ENCODE measurements at regions not wholly inside any gene's neighbourhood (a gene's known extent, or its start where the extent isn't known, plus 50 kb on each side); places are given as distances from the start of the nearest gene placed in this dataset.
A peak's percentile ranks its signal among the peaks of the same experiment; 100 is the strongest.

DNA sequence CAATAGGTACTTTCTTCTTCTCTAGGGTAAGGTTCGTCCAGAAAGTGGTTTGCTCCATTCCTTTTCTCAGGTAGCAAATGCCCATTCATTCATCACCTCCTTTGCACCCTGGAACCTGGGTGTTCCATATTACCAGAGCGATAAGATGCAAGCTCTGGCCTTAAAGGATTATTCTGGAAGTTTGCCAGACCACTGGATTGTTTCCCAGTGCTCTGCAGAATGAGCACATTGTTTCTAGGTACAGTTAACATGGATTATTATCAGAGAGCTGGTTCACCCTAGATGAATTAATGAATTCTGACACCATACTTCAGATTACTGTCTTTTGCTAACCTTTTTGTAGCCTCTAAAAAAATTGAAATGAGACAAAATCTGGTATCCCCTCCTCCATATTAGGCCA is 170.9 kb upstream of the BMP4 start:
- no peak for ATAC-seq (ENCODE audit: low read depth)
- CTCF ChIA-PET: no interaction called here
- DNase-seq: peak; percentile 37

More for the DNA sequence above, 170.9 kb upstream of the BMP4 start:
- Histone ChIP-seq H3K14ac (replicated peaks; ENCODE audit: low read depth, low read length) (no peak overlapping the region), H3K79me1 (ENCODE audit: low read depth in 1 of 2, low read length in 2 of 2) (no peaks in the 10 kb centered on the region), H2BK5ac (ENCODE audit: low read depth, low read length, poor library complexity, severe bottlenecking) (no peak overlapping the region), H2BK20ac (ENCODE audit: low read depth, low read length) (no peak overlapping the region), H3K4ac (ENCODE audit: low read depth, low read length) (no peak overlapping the region), H3K4me3 (ENCODE audit: insufficient read depth, low read depth, low read length) (no peak overlapping the region), H3K9ac (ENCODE audit: low read depth, low read length) (no peak overlapping the region), H4K8ac (ENCODE audit: low read depth in 2 of 2, low read length in 2 of 2) (no peak overlapping the region), H3K36me3 (ENCODE audit: control insufficient read depth, insufficient read depth, low read length) (no peaks in the 10 kb centered on the region), H3K27me3 (ENCODE audit: control insufficient read depth, insufficient read depth, low read length) (no peaks in the 10 kb centered on the region), H4K5ac (ENCODE audit: low read depth, low read length) (no peak overlapping the region), H4K91ac (ENCODE audit: insufficient read depth, low read depth, low read length) (no peak overlapping the region), H3K18ac (ENCODE audit: low read depth, low read length) (no peak overlapping the region), H3K9me1 (ENCODE audit: insufficient read depth, low read length) (no peaks in the 10 kb centered on the region), H4K20me1 (ENCODE audit: insufficient read depth, low read length) (no peaks in the 10 kb centered on the region), H3K4me1 (ENCODE audit: control insufficient read depth, insufficient read depth, low read length) (no peaks in the 10 kb centered on the region), H2BK15ac (ENCODE audit: low read depth, low read length) (no peak overlapping the region), H2AK9ac (replicated peaks; ENCODE audit: low read depth, low read length, poor library complexity) (no peak overlapping the region), H3K56ac (ENCODE audit: extremely low read depth, insufficient read depth, low read length) (no peak overlapping the region), H2AFZ (replicated peaks; ENCODE audit: low read length, poor library complexity) (no peak overlapping the region), H3K23ac (ENCODE audit: low read depth, low read length) (no peak overlapping the region), H2AK5ac (ENCODE audit: low read depth, low read length) (no peak overlapping the region), H3K27ac (ENCODE audit: insufficient read depth, low read length) (no peak overlapping the region), H2BK120ac (ENCODE audit: low read depth, low read length) (no peak overlapping the region), H3K4me2 (ENCODE audit: low read depth, low read length) (no peak overlapping the region), H3K9me3 (ENCODE audit: control insufficient read depth, insufficient read depth, low read length) (no peaks in the 10 kb centered on the region)
- TF ChIP-seq MAFK (IDR thresholded peaks at IDR 0.05; ENCODE audit: low read depth, low read length) (no peak), CHD1 (IDR thresholded peaks at IDR 0.05; ENCODE audit: low read depth, low read length) (no peak), FOS (IDR thresholded peaks at IDR 0.05; ENCODE audit: low read depth, low read length) (no peak), NFE2L2 (IDR thresholded peaks at IDR 0.05; ENCODE audit: low read depth, low read length) (no peak), RCOR1 (IDR thresholded peaks at IDR 0.05; ENCODE audit: insufficient replicate concordance, low read length) (no peak), POLR2A (IDR thresholded peaks at IDR 0.05; ENCODE audit: low read depth, low read length) (no peak), BHLHE40 (IDR thresholded peaks at IDR 0.05; ENCODE audit: low read depth, low read length) (no peak), RAD21 (IDR thresholded peaks at IDR 0.05; ENCODE audit: low read length) (no peak), RFX5 (IDR thresholded peaks at IDR 0.05; ENCODE audit: low read depth, low read length) (no peak), MXI1 (IDR thresholded peaks at IDR 0.05; ENCODE audit: borderline replicate concordance, low read depth, low read length) (no peak)
- TF ChIP-seq, protein P1, sequence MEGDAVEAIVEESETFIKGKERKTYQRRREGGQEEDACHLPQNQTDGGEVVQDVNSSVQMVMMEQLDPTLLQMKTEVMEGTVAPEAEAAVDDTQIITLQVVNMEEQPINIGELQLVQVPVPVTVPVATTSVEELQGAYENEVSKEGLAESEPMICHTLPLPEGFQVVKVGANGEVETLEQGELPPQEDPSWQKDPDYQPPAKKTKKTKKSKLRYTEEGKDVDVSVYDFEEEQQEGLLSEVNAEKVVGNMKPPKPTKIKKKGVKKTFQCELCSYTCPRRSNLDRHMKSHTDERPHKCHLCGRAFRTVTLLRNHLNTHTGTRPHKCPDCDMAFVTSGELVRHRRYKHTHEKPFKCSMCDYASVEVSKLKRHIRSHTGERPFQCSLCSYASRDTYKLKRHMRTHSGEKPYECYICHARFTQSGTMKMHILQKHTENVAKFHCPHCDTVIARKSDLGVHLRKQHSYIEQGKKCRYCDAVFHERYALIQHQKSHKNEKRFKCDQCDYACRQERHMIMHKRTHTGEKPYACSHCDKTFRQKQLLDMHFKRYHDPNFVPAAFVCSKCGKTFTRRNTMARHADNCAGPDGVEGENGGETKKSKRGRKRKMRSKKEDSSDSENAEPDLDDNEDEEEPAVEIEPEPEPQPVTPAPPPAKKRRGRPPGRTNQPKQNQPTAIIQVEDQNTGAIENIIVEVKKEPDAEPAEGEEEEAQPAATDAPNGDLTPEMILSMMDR (conservative IDR thresholded peaks at IDR 0.05; ENCODE audit: low read depth, low read length): no peak
- TF ChIP-seq, protein P2, sequence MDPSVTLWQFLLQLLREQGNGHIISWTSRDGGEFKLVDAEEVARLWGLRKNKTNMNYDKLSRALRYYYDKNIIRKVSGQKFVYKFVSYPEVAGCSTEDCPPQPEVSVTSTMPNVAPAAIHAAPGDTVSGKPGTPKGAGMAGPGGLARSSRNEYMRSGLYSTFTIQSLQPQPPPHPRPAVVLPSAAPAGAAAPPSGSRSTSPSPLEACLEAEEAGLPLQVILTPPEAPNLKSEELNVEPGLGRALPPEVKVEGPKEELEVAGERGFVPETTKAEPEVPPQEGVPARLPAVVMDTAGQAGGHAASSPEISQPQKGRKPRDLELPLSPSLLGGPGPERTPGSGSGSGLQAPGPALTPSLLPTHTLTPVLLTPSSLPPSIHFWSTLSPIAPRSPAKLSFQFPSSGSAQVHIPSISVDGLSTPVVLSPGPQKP (IDR thresholded peaks at IDR 0.05; ENCODE audit: borderline replicate concordance, low read depth, low read length): no peak
- TF ChIP-seq, protein P3, sequence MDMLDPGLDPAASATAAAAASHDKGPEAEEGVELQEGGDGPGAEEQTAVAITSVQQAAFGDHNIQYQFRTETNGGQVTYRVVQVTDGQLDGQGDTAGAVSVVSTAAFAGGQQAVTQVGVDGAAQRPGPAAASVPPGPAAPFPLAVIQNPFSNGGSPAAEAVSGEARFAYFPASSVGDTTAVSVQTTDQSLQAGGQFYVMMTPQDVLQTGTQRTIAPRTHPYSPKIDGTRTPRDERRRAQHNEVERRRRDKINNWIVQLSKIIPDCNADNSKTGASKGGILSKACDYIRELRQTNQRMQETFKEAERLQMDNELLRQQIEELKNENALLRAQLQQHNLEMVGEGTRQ (IDR thresholded peaks at IDR 0.05; ENCODE audit: low read depth, low read length): no peak
- intact Hi-C loops (cut with micrococcal nuclease) (no loop called here), dilution Hi-C loops (cut with HindIII; ENCODE audit: low sequenced_read_pairs, unreplicated experiment) (no loop called here), in situ Hi-C loops (cut with MboI; ENCODE audit: low sequenced_read_pairs) (no loop called here)
- no TSS peak for BruUV-seq (replicated peaks)
- POLR2A ChIA-PET (ENCODE audit: unreplicated experiment): no interaction called here
- WGBS, 2 experiments (ENCODE audit: extremely low coverage in 2 of 2, insufficient read length in 1 of 2): 33% methylated on average over 1 of the region's 2 CpGs; no CpG with 5 or more reads in 1 of the 2 experiments
